Medulla oblongata (tissue), 1 donor: ENCODE measurements at regions not wholly inside any gene's neighbourhood (a gene's known extent, or its start where the extent isn't known, plus 50 kb on each side); places are given as distances from the start of the nearest gene placed in this dataset.

Experiments
- DNase-seq: peaks from one replicate; pipeline ENCODE4 v3.0.0-alpha.2; 2015; ENCODE audit errors: extremely low spot score

DNA sequence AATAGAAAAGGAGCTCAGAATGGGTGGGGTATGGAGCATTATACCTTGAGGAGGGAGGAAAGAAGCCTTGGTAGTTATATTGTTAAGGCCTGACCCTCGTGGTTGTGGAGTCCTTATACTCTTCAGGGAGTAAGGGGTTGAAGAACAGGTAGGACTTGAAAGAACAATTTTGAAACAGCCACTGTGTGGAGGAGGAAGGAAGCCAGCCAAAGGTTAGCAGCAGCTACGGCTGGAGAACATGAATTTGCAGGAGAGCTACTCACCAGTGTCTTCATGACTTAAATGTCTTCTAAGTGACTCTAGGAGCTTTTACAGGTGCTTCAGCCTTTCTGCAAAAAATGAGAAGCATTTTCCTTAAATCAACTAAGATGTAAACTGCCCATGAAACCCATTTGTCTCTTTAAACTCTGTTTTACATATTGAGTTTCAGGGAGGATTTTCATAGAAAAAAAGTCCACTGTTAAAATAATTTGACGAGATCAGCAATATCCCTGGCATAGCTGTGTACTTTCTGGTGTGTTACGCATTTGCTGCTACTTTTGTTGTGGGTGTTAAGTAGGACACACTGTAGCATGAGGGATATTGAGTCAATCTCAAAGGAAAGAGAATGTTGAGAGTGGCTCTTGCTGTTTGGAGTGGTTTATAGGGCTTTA lies 110.6 kb upstream of the ELL2 start:
- DNase-seq = no peak

DNA sequence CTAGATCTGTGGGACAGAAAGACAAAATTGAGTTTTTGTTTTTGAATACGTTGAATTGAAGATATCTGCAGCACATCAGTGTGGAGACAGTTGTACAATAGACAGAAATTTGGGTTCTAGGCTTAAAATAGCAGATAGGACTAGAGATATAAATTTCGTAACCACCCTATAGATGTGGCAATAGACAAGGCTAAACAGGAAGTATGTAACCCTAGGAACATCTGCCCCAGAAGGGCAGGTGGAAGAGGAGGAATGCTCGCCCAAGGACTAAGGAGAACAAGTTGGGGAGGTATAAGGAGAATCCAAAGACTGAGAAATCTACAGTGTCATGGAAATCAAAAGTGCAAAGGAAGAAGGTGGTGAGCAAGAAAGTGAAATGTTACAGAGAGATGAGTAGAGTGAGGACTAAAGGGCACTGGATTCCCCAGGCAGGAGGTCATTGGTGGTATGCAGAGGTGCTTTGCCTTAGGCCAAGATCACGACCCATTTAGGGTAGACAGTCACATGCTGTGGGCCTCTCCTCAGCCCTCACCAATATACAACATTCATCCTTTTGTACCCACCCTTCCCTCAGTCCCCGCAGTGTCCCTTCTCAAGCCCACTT lies 109.1 kb upstream of the ELL2 start:
- DNase-seq = no peak

DNA sequence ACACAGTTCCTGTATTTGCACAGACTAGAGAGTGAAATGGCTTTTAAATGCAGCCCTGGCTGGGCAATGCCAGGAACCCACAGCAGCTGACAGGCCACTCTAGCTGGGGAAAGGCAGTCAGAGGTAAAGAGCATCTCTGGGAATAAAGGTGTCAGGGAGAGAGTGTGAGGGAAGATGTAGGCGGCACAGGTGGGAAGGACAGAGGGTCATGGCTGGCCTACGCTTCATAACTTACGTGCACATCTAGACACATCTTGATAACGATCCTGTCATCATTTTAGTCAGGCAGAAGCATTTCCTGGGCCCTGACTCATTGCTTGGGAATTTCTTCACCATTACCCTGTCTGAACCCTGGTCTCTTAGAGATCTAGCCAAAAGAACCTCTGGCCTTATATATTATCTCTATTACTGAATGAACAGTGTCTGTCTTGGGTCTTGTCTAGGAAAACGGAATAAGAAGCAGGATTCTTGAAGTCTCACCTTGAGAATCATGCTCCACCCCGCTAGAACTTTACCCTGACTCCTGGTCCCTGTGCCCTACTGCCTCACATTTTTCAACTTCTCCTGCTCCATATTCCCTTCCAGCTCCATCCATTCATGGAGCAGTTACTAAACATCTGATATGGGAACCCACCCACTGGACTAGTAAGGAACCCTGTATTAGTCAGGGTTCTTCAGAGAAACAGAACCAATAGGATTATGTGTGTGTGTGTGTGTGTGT lies 106.4 kb upstream of the ELL2 start:
- DNase-seq = no peak

DNA sequence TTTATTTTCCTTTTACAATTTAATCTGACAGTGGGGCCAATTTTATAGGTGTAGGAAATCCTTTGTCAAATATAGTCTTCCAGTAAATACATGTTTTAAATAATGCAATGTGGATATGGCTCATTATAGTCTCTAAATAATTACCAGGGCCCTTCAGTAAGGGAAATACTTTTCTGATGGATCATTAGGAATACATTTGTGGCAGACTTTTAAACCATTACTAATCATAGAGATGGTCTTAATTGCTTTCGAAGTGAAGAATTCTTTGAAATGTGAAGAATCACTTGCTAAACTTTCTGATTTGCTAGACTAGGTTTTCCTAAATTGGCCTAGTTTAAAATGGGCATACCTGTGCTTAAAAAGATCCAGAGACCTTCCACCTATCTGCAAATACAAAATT lies 105.6 kb upstream of the ELL2 start:
- DNase-seq = no peak

DNA sequence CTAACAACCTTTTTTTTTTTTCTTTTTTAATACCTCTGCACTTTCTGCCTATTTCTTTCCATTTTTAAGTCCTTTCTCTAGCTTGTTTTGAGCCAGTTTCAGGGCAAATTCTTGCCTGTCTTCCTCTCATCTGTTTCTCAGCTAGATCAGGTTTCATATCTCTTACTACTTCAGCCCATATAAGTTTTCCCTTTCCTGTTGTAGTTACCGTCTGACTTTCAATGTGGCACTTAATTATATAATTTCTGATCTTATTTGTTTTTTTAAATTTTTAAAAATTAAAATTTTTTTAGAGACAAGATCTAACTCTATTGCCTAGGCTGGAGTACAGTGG lies 104.7 kb upstream of the ELL2 start:
- no peak for DNase-seq

DNA sequence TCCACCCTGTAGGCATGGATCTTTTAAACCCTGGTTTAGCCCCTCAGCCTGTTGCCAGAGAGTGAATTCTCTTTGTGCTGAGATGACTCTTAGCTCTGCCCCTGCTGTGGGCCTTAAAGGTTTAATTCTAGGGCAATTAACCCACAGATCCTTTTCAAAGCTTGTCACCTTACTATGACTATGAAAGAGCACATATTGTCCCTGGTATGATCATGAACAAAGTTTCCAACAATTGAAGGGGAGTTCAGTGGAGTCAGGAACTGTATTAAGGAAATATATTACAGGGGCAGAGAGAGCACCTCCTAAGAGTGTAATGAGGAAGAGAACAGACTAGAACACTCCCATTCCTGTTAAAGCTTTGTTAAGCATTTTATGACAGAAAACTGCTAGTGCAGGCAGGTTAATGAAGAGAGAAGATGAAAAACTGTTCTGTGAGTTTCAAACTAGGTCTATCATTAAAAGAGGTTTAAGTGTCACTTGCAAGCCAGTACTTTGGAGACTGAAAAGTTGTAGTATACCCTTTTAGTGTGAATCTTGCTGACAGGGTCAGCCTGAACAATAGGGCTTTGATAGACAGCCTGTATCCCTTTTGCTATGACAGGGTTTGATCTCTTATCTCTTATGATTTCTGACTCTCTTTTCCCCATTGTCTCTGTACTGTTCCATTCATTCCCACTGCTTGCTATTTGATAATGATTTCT lies 104.2 kb upstream of the ELL2 start:
- DNase-seq = no peak

DNA sequence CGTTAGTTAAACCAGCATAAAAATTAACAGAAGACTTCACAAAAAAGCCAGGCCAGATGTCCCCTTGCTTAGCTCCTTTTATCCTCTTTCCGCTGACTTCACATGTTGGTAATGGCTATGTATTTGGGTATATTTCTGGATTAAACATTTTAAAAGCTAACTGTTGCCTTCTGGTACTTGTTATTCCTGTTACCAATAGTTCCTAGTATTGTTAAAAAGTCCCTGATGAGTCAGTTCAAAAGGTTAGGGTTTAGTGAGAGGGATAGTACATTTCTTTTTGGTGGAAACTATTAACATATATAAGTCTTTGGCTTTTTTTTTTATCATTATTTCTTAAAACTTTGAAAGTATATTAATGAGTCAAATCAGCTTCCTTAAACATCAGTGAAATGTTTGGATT lies 103.2 kb upstream of the ELL2 start:
- DNase-seq = no peak

DNA sequence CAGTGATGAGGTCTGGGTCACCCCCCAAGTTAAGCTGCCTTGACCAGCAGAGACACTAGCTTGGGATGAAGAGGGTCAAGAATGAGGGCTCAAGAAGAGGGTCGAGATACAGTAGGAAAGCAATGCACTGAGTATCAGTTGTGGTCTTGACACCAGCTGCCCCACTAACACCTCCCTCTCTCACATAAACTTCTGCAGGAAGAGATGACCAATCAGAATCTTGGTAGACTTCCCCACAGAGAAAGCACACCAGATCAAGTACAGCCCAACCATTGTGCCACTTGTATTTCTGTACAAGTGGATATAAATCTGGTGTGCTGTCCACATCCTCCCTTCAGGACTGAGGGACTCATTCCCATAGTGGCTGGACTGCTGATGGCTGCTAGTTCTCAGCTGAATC lies 101.2 kb upstream of the ELL2 start:
- no peak for DNase-seq

DNA sequence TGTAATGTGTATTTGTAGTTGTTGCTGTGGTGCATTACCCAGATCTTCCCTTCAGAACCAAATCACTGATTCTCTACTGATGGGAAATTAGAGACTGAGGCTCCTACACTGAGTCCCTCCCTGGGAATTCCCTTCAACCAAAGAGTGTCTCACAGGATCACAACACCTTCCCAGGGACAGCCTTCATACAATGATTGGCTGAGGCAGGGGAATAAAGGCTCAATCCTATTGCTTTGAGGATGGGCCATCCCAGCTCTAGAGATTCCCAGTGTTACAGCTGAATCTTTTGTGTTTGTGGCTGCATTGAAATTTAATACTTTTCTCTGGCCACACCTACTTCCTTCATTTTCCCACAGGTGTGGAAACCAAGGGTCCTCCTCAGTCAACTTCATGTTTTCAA lies 96.4 kb upstream of the ELL2 start:
- DNase-seq = no peak

DNA sequence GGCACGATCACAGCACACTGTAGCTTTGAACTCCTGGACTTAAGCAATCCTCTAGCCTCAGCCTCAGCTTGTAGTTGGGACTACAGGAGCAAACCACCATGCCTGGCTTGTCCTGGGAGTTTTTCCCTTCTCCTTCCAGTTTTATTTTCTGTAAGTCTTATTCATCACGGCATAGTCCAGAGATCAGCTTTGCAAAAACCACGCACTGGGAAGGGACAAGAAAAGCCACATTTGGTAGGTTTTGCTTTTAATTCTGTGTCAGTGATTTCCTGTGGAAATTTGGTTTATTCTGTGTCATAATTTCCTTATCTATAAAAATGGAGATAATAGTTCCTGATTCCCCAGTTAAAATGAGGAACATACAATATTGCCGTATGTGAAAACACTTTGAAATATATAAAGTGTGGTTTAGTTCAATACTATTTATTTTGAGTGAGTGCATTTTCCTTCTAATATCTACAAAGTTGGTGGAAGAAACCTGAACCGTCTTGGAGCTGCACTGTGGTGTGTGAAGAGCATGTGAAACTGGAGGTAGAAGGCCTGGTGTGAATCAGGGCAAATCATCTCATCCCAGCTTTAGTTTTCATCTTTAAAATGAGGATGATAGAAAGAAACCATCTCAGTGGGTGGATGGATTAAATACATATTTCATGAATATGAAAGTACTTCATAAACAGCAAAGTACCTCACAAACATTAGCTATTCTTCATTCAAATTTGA lies 92.8 kb upstream of the ELL2 start:
- no peak for DNase-seq

DNA sequence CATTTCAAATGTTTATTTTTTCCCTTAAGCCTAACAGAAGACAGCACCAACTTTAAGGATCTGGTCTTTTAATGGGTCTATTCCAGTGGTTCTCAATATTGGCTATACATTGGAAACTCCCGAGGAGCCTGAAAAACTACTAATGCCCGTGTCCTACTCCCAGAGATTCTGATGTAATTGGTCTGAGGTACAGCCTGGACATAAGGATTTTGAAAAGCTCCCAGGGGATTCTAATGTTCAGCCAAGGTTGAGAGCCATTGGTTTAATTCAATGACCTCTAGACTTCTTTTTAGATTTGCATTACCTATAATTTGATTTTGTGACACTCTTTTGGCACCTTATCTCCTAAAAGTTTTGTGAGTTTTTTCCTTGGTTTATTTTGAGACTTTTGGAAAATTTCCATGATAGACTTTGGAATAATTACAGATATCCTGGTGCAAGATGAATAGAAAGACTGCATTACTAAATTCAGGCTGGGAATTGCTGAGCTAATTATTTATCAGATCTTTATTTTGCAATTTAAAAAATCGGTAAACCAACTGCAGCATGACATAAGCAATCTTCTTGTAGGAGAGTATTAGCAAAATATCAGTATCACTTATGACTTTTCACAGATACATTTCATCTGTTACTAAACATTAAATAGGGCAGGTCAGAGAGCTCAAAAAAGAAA lies 91.5 kb upstream of the ELL2 start:
- DNase-seq = no peak

DNA sequence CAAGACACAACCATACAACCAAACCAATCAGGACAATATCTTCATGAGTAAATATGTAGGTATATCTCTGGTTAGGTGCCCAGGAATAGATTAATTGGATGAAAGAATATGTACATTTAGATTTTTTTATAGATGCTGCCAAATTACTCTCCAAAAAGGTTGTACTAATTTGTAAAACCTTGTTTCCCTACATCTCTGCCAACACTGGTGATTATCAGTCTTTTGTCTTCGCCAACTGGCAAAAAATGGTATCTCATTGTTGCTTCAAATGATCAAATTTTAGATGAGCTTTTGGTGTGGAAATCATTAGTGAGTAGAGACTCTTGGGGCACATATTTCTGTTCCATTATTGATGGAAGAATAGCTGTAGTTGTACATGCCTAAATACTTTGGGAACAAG lies 90.7 kb upstream of the ELL2 start:
- no peak for DNase-seq

DNA sequence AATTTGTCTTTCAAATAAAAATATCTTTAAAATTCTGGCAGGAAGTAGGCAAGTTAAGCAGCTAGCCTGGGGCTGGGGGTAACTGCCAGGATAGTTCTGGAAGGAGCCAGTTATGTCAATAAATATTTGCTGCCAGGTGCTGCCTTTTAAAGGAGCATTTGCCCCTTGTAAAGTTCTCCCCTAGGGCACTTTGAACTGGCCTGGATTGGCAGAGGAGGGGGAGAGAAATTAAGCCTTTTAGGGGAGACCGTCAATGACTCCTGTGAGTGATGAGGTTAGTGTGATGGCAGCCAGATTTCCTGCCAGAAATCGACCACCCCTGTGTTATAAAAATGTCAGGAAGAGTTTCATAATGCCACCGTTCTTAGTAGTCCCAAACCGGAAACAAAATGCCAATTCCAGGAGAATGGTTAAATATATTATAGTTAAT lies 89.8 kb upstream of the ELL2 start:
- no peak for DNase-seq

DNA sequence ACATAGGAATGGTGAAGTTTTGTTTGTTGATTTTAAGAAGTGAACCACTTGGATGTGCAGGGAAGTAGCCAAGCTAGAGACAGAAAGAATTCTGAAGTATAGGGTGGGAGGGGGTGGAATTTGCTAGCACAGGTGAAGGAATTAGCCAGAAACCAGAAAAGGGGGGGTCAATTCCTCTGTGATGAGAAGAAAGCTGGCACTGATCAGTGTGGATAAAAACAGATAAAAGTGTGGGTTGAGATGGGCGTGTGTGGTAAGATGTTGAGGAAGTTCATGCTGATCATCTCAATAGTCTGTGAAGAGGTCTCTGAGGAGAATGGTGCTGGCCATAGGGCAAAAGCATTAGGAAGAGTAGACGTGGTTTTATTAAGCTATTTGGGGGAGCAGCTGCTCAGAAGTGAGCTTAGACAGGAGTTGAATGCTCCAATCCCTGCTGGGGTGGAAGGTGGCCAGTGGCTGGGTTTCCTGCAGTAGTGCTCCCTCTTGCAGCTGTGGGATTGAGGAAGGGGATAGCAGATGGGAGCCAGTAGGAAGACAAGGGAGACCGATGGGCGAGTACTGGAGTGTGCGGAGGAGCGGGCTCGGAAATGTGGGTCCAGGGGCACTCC lies 88.7 kb upstream of the ELL2 start:
- DNase-seq = no peak

DNA sequence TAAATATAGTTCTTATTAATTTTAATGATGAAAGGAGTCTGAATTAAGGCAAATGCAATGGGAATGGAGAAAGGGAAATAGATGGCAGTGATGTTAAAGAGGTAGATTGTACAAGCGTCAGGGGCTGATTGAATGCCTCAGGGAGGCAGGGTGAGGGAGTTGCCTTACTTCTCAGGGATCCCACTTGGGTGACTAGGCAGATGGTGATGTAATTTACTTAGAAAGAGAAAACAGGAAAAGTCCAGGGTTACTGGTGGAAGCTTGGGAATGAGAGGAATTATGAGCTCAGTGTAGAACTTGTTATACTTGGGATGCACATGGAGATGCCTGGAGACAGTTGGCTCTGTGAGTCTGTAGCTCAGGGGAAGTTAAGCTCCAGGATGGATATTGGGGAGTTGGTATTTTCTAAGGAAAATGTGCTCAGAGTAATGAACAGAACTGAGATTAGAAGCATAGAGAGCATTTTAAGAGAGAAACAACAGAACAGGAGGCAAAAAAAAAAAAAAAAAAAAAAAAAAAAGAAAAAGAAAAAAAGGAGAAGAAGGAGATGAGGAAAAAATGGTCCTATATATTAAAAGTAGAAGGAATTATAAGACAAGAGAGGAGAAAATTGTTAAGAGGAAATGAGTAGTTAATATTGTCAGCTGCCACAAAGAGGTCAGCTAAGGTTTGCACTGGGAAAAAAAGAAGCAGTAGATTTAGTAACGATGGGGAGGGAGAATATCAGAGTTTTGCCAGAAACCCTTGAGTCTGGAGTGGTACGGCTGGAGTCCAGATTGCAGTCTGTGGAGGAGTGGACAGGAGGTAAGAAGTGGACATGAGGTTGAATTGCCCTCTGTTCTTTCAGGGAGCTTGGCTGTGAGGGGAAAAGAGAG lies 88.0 kb upstream of the ELL2 start:
- DNase-seq = no peak

DNA sequence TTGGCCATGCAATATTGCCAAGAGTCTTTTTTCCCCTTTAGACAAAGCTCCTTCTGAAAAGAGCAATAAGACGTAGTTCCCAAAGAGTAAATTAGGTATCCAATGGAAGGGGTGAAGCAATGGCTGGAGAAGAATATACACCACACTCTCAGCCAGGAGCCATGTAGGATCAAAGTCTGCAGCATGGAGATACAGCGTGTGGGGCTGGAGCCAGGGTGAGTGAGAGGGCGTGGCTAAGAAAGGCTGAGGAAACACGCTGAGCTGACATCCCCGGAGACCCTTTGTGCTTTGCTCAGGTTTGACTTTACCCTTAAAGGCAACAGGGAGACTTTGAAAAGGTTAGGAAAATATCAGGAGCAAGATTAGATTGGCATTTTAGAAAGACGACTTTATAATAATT lies 87.1 kb upstream of the ELL2 start:
- DNase-seq = no peak

DNA sequence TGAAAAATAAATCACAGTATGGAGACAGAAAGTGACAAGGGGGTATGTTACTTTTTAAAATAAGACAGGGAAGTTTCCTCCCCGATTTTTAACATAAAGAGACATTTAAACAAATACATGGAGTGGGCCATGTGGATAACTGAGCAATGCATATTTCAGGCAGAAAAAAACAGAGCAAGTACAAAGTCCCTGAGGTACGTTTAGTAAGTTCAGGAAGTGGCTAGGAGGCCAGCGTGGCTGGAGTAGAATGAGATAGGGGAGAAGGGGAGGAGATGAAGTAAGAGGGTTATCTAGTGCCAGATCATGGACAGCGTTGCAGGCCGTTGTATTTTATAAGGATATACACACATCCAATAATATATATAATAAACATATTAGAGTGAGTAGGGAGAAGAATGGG lies 84.2 kb upstream of the ELL2 start:
- no peak for DNase-seq

DNA sequence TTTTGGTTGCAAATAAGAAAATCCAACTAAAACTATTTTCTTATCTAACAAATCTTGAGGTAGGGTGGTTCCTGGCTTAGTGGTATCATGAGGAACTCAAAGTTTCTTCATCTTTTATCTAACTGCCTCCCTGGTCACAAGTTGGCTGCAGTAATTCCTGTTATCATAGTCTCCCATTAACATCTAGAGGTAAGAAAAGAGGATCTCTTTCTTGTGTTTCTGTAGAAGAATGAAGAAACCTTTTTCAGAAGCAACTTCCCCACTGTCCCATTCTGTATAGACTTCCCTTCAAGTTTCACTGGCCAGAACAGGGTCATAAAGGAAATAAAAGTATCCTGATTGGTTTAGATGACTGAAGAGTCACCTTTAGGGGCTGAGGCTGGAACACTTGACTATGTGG lies 81.8 kb upstream of the ELL2 start:
- no peak for DNase-seq

DNA sequence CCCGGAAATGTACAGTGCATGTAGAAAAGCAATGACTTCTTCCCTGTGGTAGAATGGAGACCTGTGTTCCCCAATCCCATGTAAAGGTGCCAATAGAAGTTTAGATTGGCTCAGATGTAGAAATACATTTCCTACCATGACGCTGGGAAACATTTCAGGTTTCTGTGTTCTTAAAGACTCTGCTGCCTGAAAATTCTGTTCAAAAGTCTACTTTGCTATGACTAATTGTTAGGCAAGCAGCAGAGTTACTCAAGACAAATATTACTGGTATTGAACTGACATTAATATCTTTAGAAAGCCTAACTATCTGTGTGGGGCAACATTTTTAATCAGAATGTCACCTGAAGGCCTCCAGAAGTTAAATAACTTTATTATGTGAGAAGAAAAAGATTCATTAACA lies 75.5 kb upstream of the ELL2 start:
- no peak for DNase-seq

DNA sequence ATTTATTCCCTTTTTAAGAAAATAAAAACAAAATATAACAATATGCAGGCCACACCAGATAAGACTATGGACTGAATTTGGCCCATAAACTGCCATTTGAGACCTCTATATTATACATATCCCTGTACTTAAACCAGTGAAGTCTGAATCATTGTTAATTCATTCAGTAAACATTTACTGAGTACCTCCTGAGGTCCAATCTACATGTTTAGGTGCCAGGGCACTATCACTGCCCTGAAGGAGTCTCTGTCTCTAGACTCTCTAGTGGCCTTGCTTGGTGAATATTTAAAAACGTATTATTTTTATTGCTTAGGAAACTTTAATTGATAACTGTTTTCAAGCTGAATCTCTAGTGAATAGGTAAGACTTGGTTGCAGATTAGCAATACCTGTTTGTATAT lies 74.7 kb upstream of the ELL2 start:
- no peak for DNase-seq
